OCI-LY7 (cell line): ENCODE measurements at regions not wholly inside any gene's neighbourhood (a gene's known extent, or its start where the extent isn't known, plus 50 kb on each side); places are given as distances from the start of the nearest gene placed in this dataset.

ENCODE experiments used
- EZH2phosphoT487 ChIP-seq: fragments of 200-600 bp; sonication (generic); IDR thresholded peaks from 2 replicates; pipeline ENCODE4 v1.6.1; 2018; ENCODE audit warnings: low read depth, borderline replicate concordance, mild to moderate bottlenecking, mixed run types, antibody characterized with exemption, low read length, moderate library complexity, mixed read lengths
- TF ChIP-seq, protein P1 (sequence below): fragments of 200-600 bp; sonication (generic); conservative IDR thresholded peaks from 2 replicates; pipeline ENCODE4 v1.5.1; 2014; ENCODE audit warnings: mild to moderate bottlenecking, antibody characterized with exemption, low read length, moderate library complexity, mixed read lengths

DNA sequence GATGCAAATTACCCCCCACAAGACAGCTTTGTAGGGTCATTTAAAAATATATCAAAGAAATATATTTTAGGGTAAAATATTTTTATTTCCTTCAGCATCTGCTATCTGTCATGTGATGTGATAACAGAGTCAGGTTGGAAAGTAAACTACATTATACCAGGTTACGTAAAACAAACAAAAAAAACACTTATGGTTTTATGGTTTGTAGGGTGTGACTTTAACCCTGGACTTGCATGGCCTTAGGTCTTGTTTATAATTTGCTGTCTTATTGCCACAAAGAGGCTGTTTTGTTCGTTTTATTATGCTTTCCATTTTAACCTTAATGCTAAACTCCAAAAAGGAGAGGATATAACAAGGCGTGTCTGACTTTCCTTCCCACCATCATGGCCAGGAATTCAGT is 244.5 kb upstream of the MME start:
- TF ChIP-seq, protein P1, sequence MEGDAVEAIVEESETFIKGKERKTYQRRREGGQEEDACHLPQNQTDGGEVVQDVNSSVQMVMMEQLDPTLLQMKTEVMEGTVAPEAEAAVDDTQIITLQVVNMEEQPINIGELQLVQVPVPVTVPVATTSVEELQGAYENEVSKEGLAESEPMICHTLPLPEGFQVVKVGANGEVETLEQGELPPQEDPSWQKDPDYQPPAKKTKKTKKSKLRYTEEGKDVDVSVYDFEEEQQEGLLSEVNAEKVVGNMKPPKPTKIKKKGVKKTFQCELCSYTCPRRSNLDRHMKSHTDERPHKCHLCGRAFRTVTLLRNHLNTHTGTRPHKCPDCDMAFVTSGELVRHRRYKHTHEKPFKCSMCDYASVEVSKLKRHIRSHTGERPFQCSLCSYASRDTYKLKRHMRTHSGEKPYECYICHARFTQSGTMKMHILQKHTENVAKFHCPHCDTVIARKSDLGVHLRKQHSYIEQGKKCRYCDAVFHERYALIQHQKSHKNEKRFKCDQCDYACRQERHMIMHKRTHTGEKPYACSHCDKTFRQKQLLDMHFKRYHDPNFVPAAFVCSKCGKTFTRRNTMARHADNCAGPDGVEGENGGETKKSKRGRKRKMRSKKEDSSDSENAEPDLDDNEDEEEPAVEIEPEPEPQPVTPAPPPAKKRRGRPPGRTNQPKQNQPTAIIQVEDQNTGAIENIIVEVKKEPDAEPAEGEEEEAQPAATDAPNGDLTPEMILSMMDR: no peak
- no peak for TF ChIP-seq EZH2phosphoT487
